GM12875 (cell line): ENCODE measurements at regions not wholly inside any gene's neighbourhood (a gene's known extent, or its start where the extent isn't known, plus 50 kb on each side); places are given as distances from the start of the nearest gene placed in this dataset.

Source experiments
- H3K4me3 ChIP-seq: one replicate; pipeline ENCODE4 v1.5.1; 2011; ENCODE audit warnings: low read depth, low read length, control low read depth
- CTCF ChIP-seq: IDR thresholded peaks from 2 replicates; pipeline ENCODE4 v1.5.1; 2011; ENCODE audit warnings: low read depth, mild to moderate bottlenecking, control low read depth, inconsistent platforms, low read length, moderate library complexity, borderline replicate concordance; ENCODE audit not compliant: insufficient read depth

- H3K4me3 ChIP-seq, result no peak overlapping the region
- no peak for TF ChIP-seq CTCF
These were observed 305.5 kb downstream of the QKI start for GRCh38 chr6:163720005-163720404.

- TF ChIP-seq CTCF, result no peak
- no peak overlapping the region for H3K4me3 ChIP-seq
These were observed 304.7 kb downstream of the QKI start for GRCh38 chr6:163719028-163719742.

GRCh38 chr6:163718537-163718936 is 304.0 kb downstream of the QKI start:
- no peak for TF ChIP-seq CTCF
- no peak overlapping the region for H3K4me3 ChIP-seq

- no peak overlapping the region for H3K4me3 ChIP-seq
- TF ChIP-seq CTCF, result no peak
These were observed 302.7 kb downstream of the QKI start for GRCh38 chr6:163717106-163717764.

- TF ChIP-seq CTCF, result no peak
- H3K4me3 ChIP-seq, result no peak overlapping the region
These were observed 302.2 kb downstream of the QKI start for GRCh38 chr6:163716690-163717089.

GRCh38 chr6:163715846-163716245 is 301.3 kb downstream of the QKI start:
- H3K4me3 ChIP-seq, result no peak overlapping the region

More at GRCh38 chr6:163715846-163716245, 301.3 kb downstream of the QKI start:
- TF ChIP-seq CTCF, result no peak
